Body of pancreas (tissue), 4 donors: ENCODE measurements at regions not wholly inside any gene's neighbourhood (a gene's known extent, or its start where the extent isn't known, plus 50 kb on each side); places are given as distances from the start of the nearest gene placed in this dataset.

Experiments used
- POLR2A ChIP-seq, 3 donors: fragments of 450-650 bp; IDR thresholded peaks; one replicate each; pipeline ENCODE4 v1.6.1; 2016; ENCODE audit warnings: antibody characterized with exemption in 3 of 3, mild to moderate bottlenecking in 2 of 3
- TF ChIP-seq, protein P1 (sequence below), 7 experiments: fragments of 450-650 bp in 4 of 7; fragments of 200-600 bp in 3 of 7; sonication (generic) in 3 of 7; IDR thresholded peaks; one replicate each; pipeline ENCODE4 v1.5.1; 2016 to 2019; ENCODE audit warnings: antibody characterized with exemption in 7 of 7

DNA sequence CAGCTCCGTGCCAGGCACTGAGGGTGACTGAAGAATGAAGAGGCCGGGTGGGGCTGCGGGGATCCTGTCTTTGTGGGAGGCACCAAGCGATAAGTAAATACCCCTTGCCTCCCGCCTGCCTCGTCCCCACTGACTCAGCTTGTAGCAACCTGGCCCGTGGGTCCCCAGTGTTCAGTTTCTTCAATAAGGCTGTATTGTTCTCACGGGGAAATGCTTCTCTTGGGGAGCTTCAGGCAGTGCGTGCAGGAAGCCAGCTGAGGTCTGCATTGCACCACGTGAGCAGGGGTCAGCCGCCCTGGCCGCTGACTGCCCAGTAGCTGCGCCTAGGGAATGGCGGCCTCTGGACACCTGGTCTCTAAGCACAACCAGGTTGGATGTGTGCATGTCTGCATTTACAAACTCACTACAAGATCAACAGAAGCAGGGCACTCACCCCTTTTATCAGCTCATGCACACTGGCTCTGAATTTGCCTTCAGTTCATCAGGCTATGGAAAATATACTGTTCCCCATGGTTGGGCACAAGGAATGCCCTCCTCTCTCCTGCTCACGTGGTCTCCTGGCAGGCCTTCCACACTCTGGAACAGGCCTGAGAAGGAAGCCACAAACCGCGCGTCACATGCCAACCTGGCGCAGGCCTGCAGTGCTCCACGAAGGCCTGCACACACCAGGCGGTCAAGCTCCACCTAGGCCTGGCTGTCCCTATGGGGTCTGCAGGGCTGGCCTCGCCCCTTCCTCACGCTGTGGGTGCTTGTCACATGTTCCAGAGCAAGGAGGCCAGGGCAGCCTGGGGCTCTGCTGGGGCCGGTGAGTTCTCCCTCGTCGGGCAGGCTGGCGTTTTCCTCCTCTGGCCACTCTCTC, 135.7 kb upstream of the RNF32 start:
- TF ChIP-seq, protein P1, sequence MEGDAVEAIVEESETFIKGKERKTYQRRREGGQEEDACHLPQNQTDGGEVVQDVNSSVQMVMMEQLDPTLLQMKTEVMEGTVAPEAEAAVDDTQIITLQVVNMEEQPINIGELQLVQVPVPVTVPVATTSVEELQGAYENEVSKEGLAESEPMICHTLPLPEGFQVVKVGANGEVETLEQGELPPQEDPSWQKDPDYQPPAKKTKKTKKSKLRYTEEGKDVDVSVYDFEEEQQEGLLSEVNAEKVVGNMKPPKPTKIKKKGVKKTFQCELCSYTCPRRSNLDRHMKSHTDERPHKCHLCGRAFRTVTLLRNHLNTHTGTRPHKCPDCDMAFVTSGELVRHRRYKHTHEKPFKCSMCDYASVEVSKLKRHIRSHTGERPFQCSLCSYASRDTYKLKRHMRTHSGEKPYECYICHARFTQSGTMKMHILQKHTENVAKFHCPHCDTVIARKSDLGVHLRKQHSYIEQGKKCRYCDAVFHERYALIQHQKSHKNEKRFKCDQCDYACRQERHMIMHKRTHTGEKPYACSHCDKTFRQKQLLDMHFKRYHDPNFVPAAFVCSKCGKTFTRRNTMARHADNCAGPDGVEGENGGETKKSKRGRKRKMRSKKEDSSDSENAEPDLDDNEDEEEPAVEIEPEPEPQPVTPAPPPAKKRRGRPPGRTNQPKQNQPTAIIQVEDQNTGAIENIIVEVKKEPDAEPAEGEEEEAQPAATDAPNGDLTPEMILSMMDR (IDR thresholded peaks at IDR 0.05): no peak
- TF ChIP-seq POLR2A (IDR thresholded peaks at IDR 0.05): no peak
